Keratinocyte (primary cell): ENCODE measurements at regions not wholly inside any gene's neighbourhood (a gene's known extent, or its start where the extent isn't known, plus 50 kb on each side); places are given as distances from the start of the nearest gene placed in this dataset.
A peak's percentile ranks its signal among the peaks of the same experiment; 100 is the strongest.
"Not testable (repeated sequence)": the region's sequence is repeated elsewhere in the genome, so short reads cannot be mapped to it uniquely, and the experiment has no call there.

Source experiments
- DNase-seq: peaks from one replicate; pipeline ENCODE4 v3.0.0-alpha.2; 2011; ENCODE audit warnings: low read depth, missing footprints, low spot score
- FAIRE-seq: peaks from 2 replicates; lab custom pipeline; 2011; peaks lifted over from hg19 to GRCh38; lab: Jason Lieb, UNC
- H2AFZ ChIP-seq: 2 replicates; pipeline ENCODE4 v1.6.0; 2012; ENCODE audit warnings: low read length, control low read depth, inconsistent platforms; ENCODE audit not compliant: control insufficient read depth
- H3K27ac ChIP-seq: 2 replicates; pipeline ENCODE4 v1.5.1; 2011; ENCODE audit warnings: low read length; ENCODE audit not compliant: control insufficient read depth, insufficient read depth
- H3K27me3 ChIP-seq: 3 replicates; pipeline ENCODE4 v1.6.0; 2011; ENCODE audit warnings: low read length; ENCODE audit not compliant: control insufficient read depth, insufficient read depth; ENCODE audit errors: extremely low read depth
- H3K36me3 ChIP-seq, 2 experiments: 2 replicates in 1 of 2; 3 replicates in 1 of 2; pipeline ENCODE4 v1.5.1; 2011; ENCODE audit warnings: low read length in 2 of 2, mild to moderate bottlenecking in 1 of 2; ENCODE audit not compliant: control insufficient read depth in 2 of 2, insufficient read depth in 2 of 2; ENCODE audit errors: extremely low read depth in 1 of 2
- H3K4me1 ChIP-seq: 3 replicates; pipeline ENCODE4 v1.5.1; 2011; ENCODE audit warnings: low read length; ENCODE audit not compliant: control insufficient read depth, insufficient read depth; ENCODE audit errors: extremely low read depth
- H3K4me2 ChIP-seq: 3 replicates; pipeline ENCODE4 v1.6.0; 2011; ENCODE audit warnings: low read depth, low read length; ENCODE audit not compliant: control insufficient read depth, insufficient read depth; ENCODE audit errors: extremely low read depth
- H3K4me3 ChIP-seq, 3 experiments: fragments of 200-600 bp in 1 of 3; sonication (generic) in 1 of 3; 2 replicates in 2 of 3; 3 replicates in 1 of 3; pipeline ENCODE4 v1.5.1; 2011 to 2016; ENCODE audit warnings: low read length in 3 of 3, mild to moderate bottlenecking in 3 of 3, control low read depth in 2 of 3, inconsistent platforms in 1 of 3, low read depth in 1 of 3, mixed read lengths in 1 of 3, mixed run types in 1 of 3, moderate library complexity in 1 of 3; ENCODE audit not compliant: control insufficient read depth in 2 of 3, insufficient read depth in 2 of 3; ENCODE audit errors: extremely low read depth in 1 of 3
- H3K79me2 ChIP-seq: 2 replicates; pipeline ENCODE4 v1.6.0; 2012; ENCODE audit warnings: low read length; ENCODE audit not compliant: control insufficient read depth, insufficient read depth
- H3K9ac ChIP-seq: 3 replicates; pipeline ENCODE4 v1.6.0; 2011; ENCODE audit warnings: low read length; ENCODE audit not compliant: control insufficient read depth, insufficient read depth; ENCODE audit errors: extremely low read depth
- H3K9me1 ChIP-seq: 3 replicates; pipeline ENCODE4 v1.6.0; 2011; ENCODE audit warnings: low read length; ENCODE audit not compliant: control insufficient read depth, insufficient read depth; ENCODE audit errors: extremely low read depth
- H3K9me3 ChIP-seq: 2 replicates; pipeline ENCODE4 v1.5.1; 2012; ENCODE audit warnings: low read depth, low read length; ENCODE audit not compliant: control insufficient read depth
- H4K20me1 ChIP-seq: 3 replicates; pipeline ENCODE4 v1.6.0; 2011; ENCODE audit warnings: low read length; ENCODE audit not compliant: control insufficient read depth, insufficient read depth; ENCODE audit errors: extremely low read depth
- EZH2 ChIP-seq: IDR thresholded peaks from one replicate; pipeline ENCODE4 v1.6.1; 2012; ENCODE audit warnings: inconsistent platforms, mild to moderate bottlenecking, low read length, moderate library complexity
- dilution Hi-C: fragments of 300-500 bp; cut with MboI; formaldehyde crosslinking; loops from one replicate; pipeline ENCODE4 v1.7.0; 2020; ENCODE audit warnings: low sequenced_read_pairs; ENCODE audit not compliant: extremely low pct_ligation_motif_present
- TF ChIP-seq, protein P1 (sequence below), 3 experiments: IDR thresholded peaks in 1 of 3; conservative IDR thresholded peaks in 1 of 3; optimal IDR thresholded peaks in 1 of 3; 2 replicates in 2 of 3; 3 replicates in 1 of 3; pipeline versions ENCODE3 to v1.5.1; 2011; ENCODE audit warnings: low read length in 3 of 3, mild to moderate bottlenecking in 3 of 3, moderate library complexity in 2 of 3, control low read depth in 1 of 3, inconsistent platforms in 1 of 3; ENCODE audit not compliant: insufficient read depth in 2 of 3; ENCODE audit errors: extremely low read depth in 1 of 3

DNA sequence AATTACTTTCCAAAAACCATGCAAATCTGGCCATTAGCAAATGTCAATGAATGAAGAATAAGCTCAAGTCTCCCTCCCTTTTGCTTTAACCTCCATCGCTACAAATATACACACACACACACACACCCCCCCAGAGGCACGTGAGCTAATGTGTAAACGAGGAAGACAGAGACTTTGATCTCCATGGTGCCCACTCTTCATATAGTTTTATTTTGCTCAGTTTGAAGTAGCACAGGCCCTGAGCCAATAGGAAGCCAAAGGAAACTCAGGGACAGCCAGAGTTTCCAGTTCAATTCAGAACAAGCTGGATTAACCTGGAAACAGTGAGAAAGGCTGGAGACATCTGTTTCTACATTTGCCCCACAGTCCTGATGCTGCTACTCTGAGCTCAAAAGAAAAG lies 248.4 kb upstream of the MEIS1 start:
- FAIRE-seq = no peak
- Histone ChIP-seq H3K4me2 (no peak overlapping the region), H3K36me3 (no peaks in the 10 kb centered on the region), H3K27me3 (no peaks in the 10 kb centered on the region), H3K4me1 (peaks cover 16% of the 10 kb centered on the region), H3K9me3 (no peaks in the 10 kb centered on the region), H2AFZ (no peak overlapping the region), H3K4me3 (no peak overlapping the region), H3K9me1 (no peaks in the 10 kb centered on the region), H3K27ac (no peak overlapping the region), H3K9ac (no peak overlapping the region), H3K79me2 (no peaks in the 10 kb centered on the region), H4K20me1 (no peaks in the 10 kb centered on the region)
- TF ChIP-seq EZH2 = no peak
- TF ChIP-seq, protein P1, sequence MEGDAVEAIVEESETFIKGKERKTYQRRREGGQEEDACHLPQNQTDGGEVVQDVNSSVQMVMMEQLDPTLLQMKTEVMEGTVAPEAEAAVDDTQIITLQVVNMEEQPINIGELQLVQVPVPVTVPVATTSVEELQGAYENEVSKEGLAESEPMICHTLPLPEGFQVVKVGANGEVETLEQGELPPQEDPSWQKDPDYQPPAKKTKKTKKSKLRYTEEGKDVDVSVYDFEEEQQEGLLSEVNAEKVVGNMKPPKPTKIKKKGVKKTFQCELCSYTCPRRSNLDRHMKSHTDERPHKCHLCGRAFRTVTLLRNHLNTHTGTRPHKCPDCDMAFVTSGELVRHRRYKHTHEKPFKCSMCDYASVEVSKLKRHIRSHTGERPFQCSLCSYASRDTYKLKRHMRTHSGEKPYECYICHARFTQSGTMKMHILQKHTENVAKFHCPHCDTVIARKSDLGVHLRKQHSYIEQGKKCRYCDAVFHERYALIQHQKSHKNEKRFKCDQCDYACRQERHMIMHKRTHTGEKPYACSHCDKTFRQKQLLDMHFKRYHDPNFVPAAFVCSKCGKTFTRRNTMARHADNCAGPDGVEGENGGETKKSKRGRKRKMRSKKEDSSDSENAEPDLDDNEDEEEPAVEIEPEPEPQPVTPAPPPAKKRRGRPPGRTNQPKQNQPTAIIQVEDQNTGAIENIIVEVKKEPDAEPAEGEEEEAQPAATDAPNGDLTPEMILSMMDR (optimal IDR thresholded peaks at IDR 0.05 in 1 of 3, IDR thresholded peaks at IDR 0.05 in 1 of 3, conservative IDR thresholded peaks at IDR 0.05 in 1 of 3; ENCODE audit: extremely low read depth in 1 of 3, insufficient read depth in 2 of 3, low read length in 3 of 3) = no peak
- dilution Hi-C loops = no loop called here
- DNase-seq = no peak

DNA sequence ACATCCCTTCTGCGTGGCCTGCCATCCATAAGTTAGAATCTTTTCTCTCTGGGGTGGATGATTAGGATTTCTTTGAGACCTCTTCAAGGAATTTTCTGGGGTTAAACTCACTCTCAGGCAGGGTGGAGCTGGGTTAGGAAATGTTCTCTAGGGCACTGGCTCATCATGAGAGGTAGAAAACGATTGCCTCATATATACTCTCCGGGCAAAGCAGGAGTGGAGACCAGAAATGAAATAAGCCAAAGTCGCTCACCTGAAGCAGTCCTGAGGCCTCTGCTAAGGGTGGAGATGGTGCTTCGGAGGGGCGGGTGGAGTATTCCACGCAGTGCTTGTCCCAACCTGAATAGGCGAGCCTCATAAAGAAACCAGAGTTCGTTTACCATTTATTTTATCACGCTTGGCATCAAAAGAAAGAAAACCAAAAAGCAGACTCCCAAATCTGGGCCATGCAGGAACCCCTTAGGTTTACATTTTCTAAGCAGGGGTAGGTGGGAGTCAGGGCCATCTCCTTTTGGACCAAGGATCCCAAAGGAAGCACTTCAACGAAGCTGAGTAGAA lies 249.3 kb upstream of the MEIS1 start:
- H3K36me3 ChIP-seq = no peaks in the 10 kb centered on the region
- H4K20me1 ChIP-seq = no peaks in the 10 kb centered on the region
- H3K4me2 ChIP-seq = peak overlapping the region; percentile 53
- H3K9ac ChIP-seq = no peak overlapping the region
- no peaks in the 10 kb centered on the region for H3K9me3 ChIP-seq
- no peaks in the 10 kb centered on the region for H3K27me3 ChIP-seq
- H2AFZ ChIP-seq = peak overlapping the region; percentile 33
- no peak for FAIRE-seq
- TF ChIP-seq EZH2 = no peak
- TF ChIP-seq, protein P1 (optimal IDR thresholded peaks at IDR 0.05 in 1 of 3, IDR thresholded peaks at IDR 0.05 in 1 of 3, conservative IDR thresholded peaks at IDR 0.05 in 1 of 3; ENCODE audit: extremely low read depth in 1 of 3, insufficient read depth in 2 of 3, low read length in 3 of 3) = no peak
- H3K4me3 ChIP-seq = no peak overlapping the region
- no peaks in the 10 kb centered on the region for H3K9me1 ChIP-seq
- H3K79me2 ChIP-seq = no peaks in the 10 kb centered on the region
- H3K27ac ChIP-seq = no peak overlapping the region
- dilution Hi-C loops = no loop called here
- peaks cover 16% of the 10 kb centered on the region for H3K4me1 ChIP-seq
- DNase-seq = no peak

DNA sequence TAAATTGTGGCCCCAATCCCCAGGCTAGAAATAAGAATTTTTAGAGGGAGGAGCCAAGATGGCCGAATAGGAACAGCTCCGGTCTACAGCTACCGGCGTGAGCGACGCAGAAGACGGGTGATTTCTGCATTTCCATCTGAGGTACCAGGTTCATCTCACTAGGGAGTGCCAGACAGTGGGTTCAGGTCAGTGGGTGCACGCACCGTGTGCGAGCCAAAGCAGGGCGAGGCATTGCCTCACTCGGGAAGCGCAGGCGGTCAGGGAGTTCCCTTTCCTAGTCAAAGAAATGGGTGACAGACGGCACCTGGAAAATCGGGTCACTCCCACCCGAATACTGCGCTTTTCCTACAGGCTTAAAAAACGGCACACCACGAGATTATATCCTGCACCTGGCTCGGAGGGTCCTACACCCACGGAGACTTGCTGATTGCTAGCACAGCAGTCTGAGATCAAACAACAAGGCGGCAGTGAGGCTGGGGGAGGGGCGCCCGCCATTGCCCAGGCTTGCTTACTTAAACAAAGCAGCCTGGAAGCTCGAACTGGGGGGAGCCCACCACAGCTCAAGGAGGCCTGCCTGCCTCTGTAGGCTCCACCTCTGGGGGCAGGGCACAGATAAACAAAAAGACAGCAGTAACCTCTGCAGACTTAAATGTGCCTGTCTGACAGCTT lies 257.7 kb upstream of the MEIS1 start:
- H3K79me2 ChIP-seq, FAIRE-seq, H3K9me1 ChIP-seq, H3K4me2 ChIP-seq, H3K9me3 ChIP-seq, H2AFZ ChIP-seq, H3K4me3 ChIP-seq, H3K27me3 ChIP-seq, dilution Hi-C loops, H3K4me1 ChIP-seq, H4K20me1 ChIP-seq, DNase-seq, H3K36me3 ChIP-seq, H3K9ac ChIP-seq, H3K27ac ChIP-seq: not testable (repeated sequence)
